HAP-1 (cell line): ENCODE measurements at regions not wholly inside any gene's neighbourhood (a gene's known extent, or its start where the extent isn't known, plus 50 kb on each side); places are given as distances from the start of the nearest gene placed in this dataset.

Experiments used
- DNase-seq, 2 experiments: peaks; one replicate each; pipeline ENCODE4 v3.0.0-alpha.2; 2016 to 2020; ENCODE audit warnings: low spot score in 2 of 2
- H3K27me3 ChIP-seq: fragments of 250-450 bp; sonication (Bioruptor Pico); 2 replicates; pipeline ENCODE4 v1.5.1; 2020; ENCODE audit warnings: low read depth, mild to moderate bottlenecking, moderate library complexity
- H3K36me3 ChIP-seq: fragments of 250-450 bp; sonication (Bioruptor Pico); replicated peaks from 2 replicates; pipeline ENCODE4 v1.5.1; 2020; ENCODE audit warnings: mild to moderate bottlenecking
- H3K4me1 ChIP-seq: fragments of 250-450 bp; sonication (Bioruptor Pico); 2 replicates; pipeline ENCODE4 v1.5.1; 2020; ENCODE audit warnings: mild to moderate bottlenecking
- H3K4me3 ChIP-seq: fragments of 250-450 bp; sonication (Bioruptor Pico); 2 replicates; pipeline ENCODE4 v1.5.1; 2020; ENCODE audit warnings: mild to moderate bottlenecking, moderate library complexity
- H3K9me3 ChIP-seq: fragments of 250-450 bp; sonication (Bioruptor Pico); 2 replicates; pipeline ENCODE4 v1.5.1; 2020; ENCODE audit warnings: mild to moderate bottlenecking, moderate library complexity
- in situ Hi-C: fragments of 300-500 bp; cut with MboI; formaldehyde crosslinking; loops from 3 replicates; pipeline ENCODE4 v1.14.3; 2020; ENCODE audit warnings: low sequenced_read_pairs, inconsistent platforms, mixed read lengths

- no peak for DNase-seq
- in situ Hi-C loops, result no loop called here
- Histone ChIP-seq H3K4me3 (no peak overlapping the region), H3K27me3 (no peaks in the 10 kb centered on the region), H3K36me3 (no peaks in the 10 kb centered on the region), H3K9me3 (no peaks in the 10 kb centered on the region), H3K4me1 (peaks cover 15% of the 10 kb centered on the region)
Observed at GRCh38 chr12:81953541-81953940, 194.4 kb upstream of the PPFIA2 start.

DNA sequence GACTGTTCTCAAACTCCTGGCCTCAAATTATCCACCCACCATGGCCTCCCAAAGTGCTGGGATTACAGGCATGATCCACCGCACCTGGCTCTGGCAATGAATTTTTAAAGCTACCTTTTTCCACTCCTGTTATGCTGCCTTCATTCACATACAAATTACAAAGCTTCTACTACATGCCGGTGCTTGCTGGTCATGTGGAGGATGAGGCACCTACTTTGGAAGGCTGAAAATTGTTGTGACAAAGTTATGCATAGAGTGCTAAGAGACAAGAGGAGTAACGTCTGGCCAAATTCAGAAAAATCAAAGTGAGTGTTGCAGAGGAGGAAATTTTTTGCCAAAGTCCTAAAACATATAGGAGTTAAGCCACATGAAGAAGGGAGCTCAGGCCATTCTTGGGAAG is 191.7 kb upstream of the PPFIA2 start:
- Histone ChIP-seq H3K4me3 (no peak overlapping the region), H3K9me3 (no peaks in the 10 kb centered on the region), H3K4me1 (peaks cover 15% of the 10 kb centered on the region), H3K36me3 (no peaks in the 10 kb centered on the region), H3K27me3 (no peaks in the 10 kb centered on the region)
- in situ Hi-C loops, result no loop called here
- no peak for DNase-seq

- Histone ChIP-seq H3K27me3 (no peaks in the 10 kb centered on the region), H3K36me3 (no peaks in the 10 kb centered on the region), H3K9me3 (no peaks in the 10 kb centered on the region), H3K4me3 (no peak overlapping the region), H3K4me1 (peaks cover 19% of the 10 kb centered on the region)
- DNase-seq, result peak in 1 of 2 experiments; percentile 37
- in situ Hi-C loops, result no loop called here
Observed at GRCh38 chr12:81949841-81950308, 190.7 kb upstream of the PPFIA2 start.

- Histone ChIP-seq H3K9me3 (no peaks in the 10 kb centered on the region), H3K4me1 (peaks cover 23% of the 10 kb centered on the region), H3K27me3 (no peaks in the 10 kb centered on the region), H3K4me3 (no peak overlapping the region), H3K36me3 (no peaks in the 10 kb centered on the region)
- in situ Hi-C loops, result no loop called here
- DNase-seq, result peak in 1 of 2 experiments; percentile 72
Observed at GRCh38 chr12:81949416-81949815, 190.3 kb upstream of the PPFIA2 start.

DNA sequence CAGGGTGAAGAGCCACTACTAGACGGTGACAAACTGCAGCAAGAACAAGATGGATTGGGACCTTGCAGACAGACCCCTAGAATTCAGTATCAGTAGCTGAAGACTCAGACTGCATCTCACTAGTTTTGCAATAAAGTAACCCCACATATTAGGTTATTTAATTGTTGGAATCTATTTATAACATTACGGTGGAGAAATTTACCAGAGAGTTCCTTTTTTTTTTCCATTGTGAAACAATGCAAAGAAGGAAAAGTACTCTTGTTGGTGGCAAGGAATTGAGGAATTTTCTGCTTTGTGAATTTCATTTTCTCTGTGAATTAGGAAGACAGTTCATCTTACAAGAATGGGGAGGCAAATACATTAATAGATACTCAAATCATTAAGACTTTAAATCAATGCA is 185.7 kb upstream of the PPFIA2 start:
- peaks cover 27% of the 10 kb centered on the region for H3K4me1 ChIP-seq
- H3K4me3 ChIP-seq, result no peak overlapping the region
- H3K9me3 ChIP-seq, result no peaks in the 10 kb centered on the region
- DNase-seq, result no peak
- no peaks in the 10 kb centered on the region for H3K27me3 ChIP-seq
- in situ Hi-C loops, result no loop called here
- no peaks in the 10 kb centered on the region for H3K36me3 ChIP-seq

- Histone ChIP-seq H3K4me3 (no peak overlapping the region), H3K36me3 (no peaks in the 10 kb centered on the region), H3K4me1 (peaks cover 16% of the 10 kb centered on the region), H3K27me3 (no peaks in the 10 kb centered on the region), H3K9me3 (no peaks in the 10 kb centered on the region)
- DNase-seq, result no peak
- in situ Hi-C loops, result no loop called here
Observed at GRCh38 chr12:81942594-81942993, 183.4 kb upstream of the PPFIA2 start.

GRCh38 chr12:81930037-81930436 is 170.9 kb upstream of the PPFIA2 start:
- in situ Hi-C loops, result no loop called here
- no peak for DNase-seq
- Histone ChIP-seq H3K4me1 (peaks cover 5% of the 10 kb centered on the region; the same call in 1 of the 2 replicates), H3K27me3 (no peaks in the 10 kb centered on the region), H3K36me3 (no peaks in the 10 kb centered on the region), H3K4me3 (no peak overlapping the region), H3K9me3 (no peaks in the 10 kb centered on the region)

DNA sequence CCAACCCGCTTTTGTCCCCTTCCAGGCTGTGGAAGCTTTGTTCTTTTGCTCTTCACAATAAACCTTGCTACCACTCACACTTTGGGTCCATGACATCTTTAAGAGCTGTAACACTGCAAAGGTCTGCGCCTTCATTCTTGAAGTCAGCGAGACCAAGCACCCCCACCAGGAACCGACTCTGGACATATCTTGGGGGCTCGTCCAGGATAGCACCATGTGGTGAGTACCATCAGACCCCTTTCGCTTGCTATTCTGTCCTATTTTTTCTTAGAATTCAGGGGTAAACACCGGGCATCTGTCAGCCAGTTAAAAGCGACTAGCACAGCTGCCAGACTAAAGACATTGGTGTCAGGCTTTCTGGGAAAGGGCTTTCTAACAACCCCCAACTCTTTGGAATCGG is 137.6 kb upstream of the PPFIA2 start:
- H3K27me3 ChIP-seq, result no peaks in the 10 kb centered on the region
- in situ Hi-C loops, result no loop called here
- H3K4me1 ChIP-seq, result no peaks in the 10 kb centered on the region
- H3K4me3 ChIP-seq, result no peak overlapping the region
- peaks cover 5% of the 10 kb centered on the region for H3K9me3 ChIP-seq
- H3K36me3 ChIP-seq, result no peaks in the 10 kb centered on the region
- peak in 1 of 2 experiments; percentile 41 for DNase-seq

DNA sequence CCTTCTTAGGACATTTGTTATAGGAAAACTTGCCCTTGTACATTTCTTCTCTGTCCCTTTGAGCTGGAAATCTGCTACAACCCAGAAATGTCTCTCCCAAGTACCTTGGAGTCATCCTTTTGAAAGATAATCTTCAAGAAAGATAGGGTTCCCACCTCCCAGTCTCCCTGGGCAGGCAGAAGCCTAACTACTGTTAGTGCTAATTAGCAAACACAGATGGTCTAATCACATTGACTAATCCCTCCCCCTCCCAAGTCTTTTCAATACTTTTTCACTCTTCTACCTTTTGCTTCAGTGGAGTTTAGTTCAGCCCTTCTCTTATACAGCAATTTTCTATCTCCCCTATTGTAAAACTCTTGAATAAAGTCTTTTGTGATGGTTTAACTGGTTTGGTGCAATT is 129.8 kb upstream of the PPFIA2 start:
- Histone ChIP-seq H3K9me3 (peaks cover 11% of the 10 kb centered on the region), H3K4me1 (peaks cover 30% of the 10 kb centered on the region), H3K27me3 (no peaks in the 10 kb centered on the region), H3K4me3 (no peak overlapping the region), H3K36me3 (peaks cover 2% of the 10 kb centered on the region)
- DNase-seq, result peak; percentile 57 to 69
- in situ Hi-C loops, result no loop called here

DNA sequence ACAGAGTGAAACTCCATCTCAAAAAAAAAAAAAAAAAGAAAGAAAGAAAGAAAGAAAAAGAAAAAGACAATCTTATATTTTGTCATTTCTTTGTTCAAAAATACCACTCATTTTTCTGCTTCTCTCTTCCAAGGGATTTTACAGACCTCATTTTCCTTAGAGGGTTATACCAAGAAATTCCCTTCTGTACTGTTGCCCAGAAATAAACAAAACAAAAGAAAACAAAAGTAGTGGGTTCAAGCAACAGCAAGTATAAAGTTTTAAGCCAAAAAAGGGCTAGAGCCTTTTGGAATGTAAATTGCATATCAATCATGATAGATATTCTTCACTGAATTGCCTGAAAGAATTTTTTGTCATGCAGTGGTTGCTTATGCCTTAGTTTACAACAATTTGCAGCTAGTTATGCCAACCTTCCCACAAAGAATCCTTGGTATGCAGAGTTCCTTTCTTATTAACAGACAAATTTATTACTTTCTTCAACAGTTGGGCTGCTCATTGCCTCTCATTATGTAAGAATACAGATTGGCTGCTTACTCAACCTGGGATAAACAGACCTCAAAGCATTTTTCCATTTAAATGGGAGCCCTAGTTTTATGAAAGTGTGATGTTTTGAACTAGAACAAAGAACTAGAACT is 129.1 kb upstream of the PPFIA2 start:
- peaks cover 30% of the 10 kb centered on the region for H3K4me1 ChIP-seq
- no peak overlapping the region for H3K4me3 ChIP-seq
- peak; percentile 49 to 100 for DNase-seq
- H3K9me3 ChIP-seq, result peaks cover 11% of the 10 kb centered on the region
- in situ Hi-C loops, result no loop called here
- H3K27me3 ChIP-seq, result no peaks in the 10 kb centered on the region
- H3K36me3 ChIP-seq, result peaks cover 2% of the 10 kb centered on the region

- no peaks in the 10 kb centered on the region for H3K4me1 ChIP-seq
- in situ Hi-C loops, result no loop called here
- DNase-seq, result no peak
- H3K36me3 ChIP-seq, result no peaks in the 10 kb centered on the region
- no peaks in the 10 kb centered on the region for H3K27me3 ChIP-seq
- H3K9me3 ChIP-seq, result no peaks in the 10 kb centered on the region
- no peak overlapping the region for H3K4me3 ChIP-seq
Observed at GRCh38 chr12:81874586-81874985, 115.4 kb upstream of the PPFIA2 start.

DNA sequence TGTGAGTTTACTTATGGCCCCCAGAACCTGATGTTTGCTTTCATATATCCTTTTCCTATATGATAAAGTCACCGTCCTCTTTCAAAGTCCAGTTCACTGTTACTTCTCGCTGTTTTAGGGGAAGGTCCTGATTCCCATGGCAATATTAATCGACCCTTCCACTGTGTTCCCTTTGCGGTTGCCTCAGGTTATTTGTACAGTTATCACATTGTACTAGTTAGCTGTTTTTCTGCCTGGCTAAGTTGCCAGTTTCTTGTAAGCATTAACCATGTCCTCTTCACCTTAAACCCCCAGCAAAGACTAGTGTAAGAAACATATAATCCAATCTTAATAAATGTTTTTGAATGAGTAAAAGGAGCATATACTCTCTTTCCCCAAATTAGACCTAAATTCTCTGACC is 115.0 kb upstream of the PPFIA2 start:
- Histone ChIP-seq H3K36me3 (no peaks in the 10 kb centered on the region), H3K4me1 (no peaks in the 10 kb centered on the region), H3K9me3 (no peaks in the 10 kb centered on the region), H3K4me3 (no peak overlapping the region), H3K27me3 (no peaks in the 10 kb centered on the region)
- no peak for DNase-seq
- in situ Hi-C loops, result no loop called here

DNA sequence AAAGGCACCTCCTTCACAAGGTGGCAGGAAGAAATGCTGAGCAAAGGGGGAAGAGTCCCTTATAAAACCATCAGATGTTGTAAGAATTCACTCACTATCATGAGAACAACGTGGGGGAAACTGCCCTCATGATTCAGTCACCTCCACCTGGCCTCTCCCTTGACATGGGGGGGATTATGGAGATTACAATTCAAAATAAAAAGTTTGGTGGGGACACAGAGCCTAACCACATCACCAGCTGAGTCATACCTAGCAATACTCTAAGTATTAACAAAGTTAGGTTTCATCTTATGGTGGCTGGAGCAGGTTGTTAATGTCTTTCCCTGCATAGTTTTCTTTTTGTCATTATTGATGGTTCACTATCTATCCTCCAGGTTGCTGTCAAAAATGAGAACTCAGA is 113.2 kb upstream of the PPFIA2 start:
- Histone ChIP-seq H3K27me3 (no peaks in the 10 kb centered on the region), H3K36me3 (no peaks in the 10 kb centered on the region), H3K4me1 (no peaks in the 10 kb centered on the region), H3K9me3 (no peaks in the 10 kb centered on the region), H3K4me3 (no peak overlapping the region)
- in situ Hi-C loops, result no loop called here
- DNase-seq, result no peak

DNA sequence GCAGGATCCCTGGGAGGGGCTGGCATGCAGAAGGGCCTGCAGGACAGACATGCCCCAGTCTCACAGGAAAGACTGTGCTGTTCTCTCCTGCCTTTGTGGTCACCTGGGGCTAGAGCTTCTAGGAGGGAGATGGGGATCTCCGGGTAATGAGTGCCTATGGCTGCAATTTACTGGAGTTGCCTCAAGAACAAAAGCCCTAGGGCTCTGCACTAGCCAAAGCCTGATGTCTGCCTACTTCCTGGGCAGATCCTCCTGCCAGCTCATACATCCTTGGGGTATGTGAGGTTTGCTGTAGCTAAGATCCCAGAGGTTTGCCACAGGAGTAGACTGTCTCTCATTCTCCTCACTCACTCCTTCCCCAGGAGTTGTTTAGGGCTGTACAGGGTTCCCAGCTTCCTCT is 106.9 kb upstream of the PPFIA2 start:
- peaks cover 10% of the 10 kb centered on the region for H3K4me1 ChIP-seq
- in situ Hi-C loops, result no loop called here
- no peaks in the 10 kb centered on the region for H3K27me3 ChIP-seq
- H3K9me3 ChIP-seq, result no peaks in the 10 kb centered on the region
- H3K36me3 ChIP-seq, result no peaks in the 10 kb centered on the region
- no peak for DNase-seq
- H3K4me3 ChIP-seq, result no peak overlapping the region

- H3K27me3 ChIP-seq, result no peaks in the 10 kb centered on the region
- H3K4me1 ChIP-seq, result peaks cover 23% of the 10 kb centered on the region
- peak in 1 of 2 experiments; percentile 38 for DNase-seq
- H3K9me3 ChIP-seq, result no peaks in the 10 kb centered on the region
- no peak overlapping the region for H3K4me3 ChIP-seq
- H3K36me3 ChIP-seq, result no peaks in the 10 kb centered on the region
- in situ Hi-C loops, result no loop called here
Observed at GRCh38 chr12:81863406-81863805, 104.3 kb upstream of the PPFIA2 start.
